B cell (primary cell): ENCODE measurements at regions not wholly inside any gene's neighbourhood (a gene's known extent, or its start where the extent isn't known, plus 50 kb on each side); places are given as distances from the start of the nearest gene placed in this dataset.

Experiments
- ATAC-seq: fragments of 200-7000 bp; cut with Tn5 transposase; one replicate; pipeline ENCODE4 v1.10.0; 2021; ENCODE audit warnings: low read depth, mild to moderate bottlenecking, moderate number of reproducible peaks, moderate library complexity
- CTCF ChIA-PET: fragments of 350-600 bp; sonication (Branson Sonifier 250); formaldehyde crosslinking; loops from one replicate; lab custom pipeline; 2021; ENCODE audit warnings: antibody characterized with exemption, inconsistent platforms; lab: Charles Lee
- POLR2A ChIA-PET: fragments of 350-600 bp; sonication (Branson Sonifier 250); formaldehyde crosslinking; loops from one replicate; lab custom pipeline; 2021; ENCODE audit warnings: antibody characterized with exemption; lab: Charles Lee
- DNase-seq: peaks from one replicate; pipeline ENCODE4 v3.0.0; 2013
- H2AFZ ChIP-seq: 2 replicates; pipeline ENCODE4 v1.6.1; 2012; ENCODE audit warnings: mild to moderate bottlenecking, low read depth, low read length; ENCODE audit not compliant: insufficient read depth, poor library complexity, severe bottlenecking
- H3K27ac ChIP-seq, 2 donors: 1 replicate in 1 of 2; 2 replicates in 1 of 2; pipeline ENCODE4 v1.5.1; 2012 to 2013; ENCODE audit warnings: low read length in 2 of 2, mild to moderate bottlenecking in 2 of 2, moderate library complexity in 1 of 2
- H3K27me3 ChIP-seq, 4 experiments: fragments of 200-600 bp in 1 of 4; sonication (generic) in 1 of 4; replicated peaks in 1 of 4; 1 replicate in 2 of 4; 2 replicates in 2 of 4; pipeline versions ENCODE4 v1.6.1 to v1.7.0; 2013 to 2016; ENCODE audit warnings: low read length in 3 of 4, mild to moderate bottlenecking in 2 of 4, mixed read lengths in 1 of 4, moderate library complexity in 1 of 4; ENCODE audit not compliant: insufficient read depth in 4 of 4, control insufficient read depth in 3 of 4; ENCODE audit errors: control extremely low read depth in 1 of 4
- H3K36me3 ChIP-seq, 2 experiments: replicated peaks in 1 of 2; 1 replicate in 1 of 2; 2 replicates in 1 of 2; pipeline versions ENCODE4 v1.6.1 to v1.7.1; 2013; ENCODE audit warnings: low read length in 1 of 2; ENCODE audit not compliant: insufficient read depth in 2 of 2, control insufficient read depth in 1 of 2; ENCODE audit errors: control extremely low read depth in 1 of 2, extremely low read depth in 1 of 2
- H3K4me1 ChIP-seq, 2 donors: fragments of 200-600 bp in 1 of 2; sonication (generic) in 1 of 2; 1 replicate in 1 of 2; 2 replicates in 1 of 2; pipeline versions ENCODE4 v1.5.1 to v1.6.1; 2013 to 2017; ENCODE audit warnings: low read length in 2 of 2; ENCODE audit not compliant: control insufficient read depth in 2 of 2, insufficient read depth in 2 of 2
- H3K4me2 ChIP-seq: replicated peaks from 2 replicates; pipeline ENCODE3; 2012; ENCODE audit warnings: mild to moderate bottlenecking, low read depth, low read length; ENCODE audit not compliant: poor library complexity, severe bottlenecking
- H3K4me3 ChIP-seq, 5 experiments: fragments of 200-600 bp in 1 of 5; sonication (generic) in 1 of 5; 1 replicate in 3 of 5; 2 replicates in 2 of 5; pipeline versions ENCODE4 v1.5.1 to v1.7.0; 2011 to 2016; ENCODE audit warnings: low read length in 4 of 5, mild to moderate bottlenecking in 4 of 5, low read depth in 2 of 5, control low read depth in 1 of 5, moderate library complexity in 1 of 5; ENCODE audit not compliant: insufficient read depth in 1 of 5; ENCODE audit errors: control extremely low read depth in 1 of 5, extremely low read depth in 1 of 5
- H3K79me2 ChIP-seq: fragments of 200-600 bp; sonication (generic); one replicate; pipeline ENCODE4 v1.6.0; 2016; ENCODE audit warnings: low read length; ENCODE audit not compliant: control insufficient read depth, insufficient read depth
- H3K9ac ChIP-seq: fragments of 200-600 bp; sonication (generic); 2 replicates; pipeline ENCODE4 v1.6.1; 2017; ENCODE audit warnings: mild to moderate bottlenecking, low read length, moderate library complexity
- H3K9me3 ChIP-seq, 3 donors: one replicate each; pipeline versions ENCODE4 v1.6.1 to v1.7.1; 2013; ENCODE audit warnings: low read length in 2 of 3; ENCODE audit not compliant: control insufficient read depth in 2 of 3, insufficient read depth in 1 of 3; ENCODE audit errors: control extremely low read depth in 1 of 3
- H4K20me1 ChIP-seq: 2 replicates; pipeline ENCODE4 v1.6.0; 2012; ENCODE audit warnings: mild to moderate bottlenecking, low read length; ENCODE audit not compliant: insufficient read depth, control insufficient read depth, poor library complexity, severe bottlenecking
- H3K27ac Mint-ChIP-seq: one replicate; pipeline ENCODE4 v1.8.0; 2021; ENCODE audit warnings: mixed read lengths
- H3K27me3 Mint-ChIP-seq: one replicate; pipeline ENCODE4 v1.8.0; 2021; ENCODE audit warnings: mixed read lengths
- H3K4me1 Mint-ChIP-seq: one replicate; pipeline ENCODE4 v1.8.0; 2021; ENCODE audit warnings: mixed read lengths
- H3K4me3 Mint-ChIP-seq: one replicate; pipeline ENCODE4 v1.8.0; 2021; ENCODE audit warnings: mixed read lengths
- H3K9me3 Mint-ChIP-seq: one replicate; pipeline ENCODE4 v1.8.0; 2022; ENCODE audit warnings: mixed read lengths; ENCODE audit not compliant: insufficient read depth
- CTCF ChIP-seq: fragments of 200-600 bp; IDR thresholded peaks from one replicate; pipeline ENCODE4 v1.8.0; 2022; ENCODE audit warnings: antibody characterized with exemption, mild to moderate bottlenecking
- EZH2 ChIP-seq: IDR thresholded peaks from 2 replicates; pipeline ENCODE4 v1.6.1; 2012; ENCODE audit warnings: borderline replicate concordance, low read depth, mild to moderate bottlenecking, moderate library complexity, low read length; ENCODE audit not compliant: insufficient read depth, poor library complexity, severe bottlenecking
- WGBS: methylation state at CpG from one replicate; pipeline ENCODE4 v1.1.5; 2013; ENCODE audit warnings: missing lambda C conversion rate; ENCODE audit not compliant: insufficient coverage; 5-methylcytosine and 5-hydroxymethylcytosine counted together
- intact Hi-C: fragments of 100-400 bp; cut with micrococcal nuclease; formaldehyde crosslinking; loops from one replicate; pipeline ENCODE4 v1.10.0; 2022

GRCh38 chr11:123330071-123330470, 100.0 kb upstream of the GRAMD1B start:
- Histone ChIP-seq H3K79me2 (no peaks in the 10 kb centered on the region), H3K9ac (no peak overlapping the region), H3K4me2 (no peak overlapping the region), H3K27ac (no peak overlapping the region), H3K27me3 (peaks cover 0 to 4% (median 2%) of the 10 kb centered on the region in 4 experiments), H3K9me3 (peaks cover 0 to 2% (median 0%) of the 10 kb centered on the region in 3 donors), H2AFZ (no peak overlapping the region), H3K36me3 (no peaks in the 10 kb centered on the region), H3K4me3 (no peak overlapping the region), H3K4me1 (no peaks in the 10 kb centered on the region), H4K20me1 (no peaks in the 10 kb centered on the region)
- CTCF ChIA-PET: no interaction called here
- TF ChIP-seq EZH2 (no peak), CTCF (no peak)
- ATAC-seq (no peak), DNase-seq (no peak)
- WGBS: 100% methylated on average over 1 of the region's 4 CpGs
- intact Hi-C loops: no loop called here
- Mint-ChIP-seq H3K4me1 (peaks cover 2% of the 10 kb centered on the region), H3K27me3 (peaks cover 3% of the 10 kb centered on the region), H3K4me3 (no peak overlapping the region), H3K9me3 (peaks cover 3% of the 10 kb centered on the region), H3K27ac (no peak overlapping the region)
- POLR2A ChIA-PET: no interaction called here

GRCh38 chr11:123328281-123328867, 101.7 kb upstream of the GRAMD1B start:
- no peaks in the 10 kb centered on the region for H3K27me3 Mint-ChIP-seq
- ATAC-seq (no peak), DNase-seq (no peak)
- no peaks in the 10 kb centered on the region for H3K9me3 Mint-ChIP-seq
- peaks cover 0 to 4% (median 2%) of the 10 kb centered on the region in 4 experiments for H3K27me3 ChIP-seq
- H3K4me2 ChIP-seq: no peak overlapping the region
- no peak overlapping the region for H2AFZ ChIP-seq
- no peak overlapping the region for H3K4me3 ChIP-seq
- WGBS: 14% methylated on average over 4 of the region's 5 CpGs
- no peak overlapping the region for H3K4me3 Mint-ChIP-seq
- H3K79me2 ChIP-seq: no peaks in the 10 kb centered on the region
- ChIA-PET POLR2A (no interaction called here), CTCF (no interaction called here)
- H3K4me1 ChIP-seq: no peaks in the 10 kb centered on the region
- intact Hi-C loops: no loop called here
- no peak overlapping the region for H3K9ac ChIP-seq
- no peak for TF ChIP-seq EZH2
- TF ChIP-seq CTCF: no peak
- peaks cover 0 to 2% (median 0%) of the 10 kb centered on the region in 3 donors for H3K9me3 ChIP-seq
- no peak overlapping the region for H3K27ac Mint-ChIP-seq
- H3K4me1 Mint-ChIP-seq: peaks cover 2% of the 10 kb centered on the region
- H3K36me3 ChIP-seq: no peaks in the 10 kb centered on the region
- no peak overlapping the region for H3K27ac ChIP-seq
- H4K20me1 ChIP-seq: no peaks in the 10 kb centered on the region
